ENCODE measurements at regions not wholly inside any gene's neighbourhood (a gene's known extent, or its start where the extent isn't known, plus 50 kb on each side); places are given as distances from the start of the nearest gene placed in this dataset.

DNA sequence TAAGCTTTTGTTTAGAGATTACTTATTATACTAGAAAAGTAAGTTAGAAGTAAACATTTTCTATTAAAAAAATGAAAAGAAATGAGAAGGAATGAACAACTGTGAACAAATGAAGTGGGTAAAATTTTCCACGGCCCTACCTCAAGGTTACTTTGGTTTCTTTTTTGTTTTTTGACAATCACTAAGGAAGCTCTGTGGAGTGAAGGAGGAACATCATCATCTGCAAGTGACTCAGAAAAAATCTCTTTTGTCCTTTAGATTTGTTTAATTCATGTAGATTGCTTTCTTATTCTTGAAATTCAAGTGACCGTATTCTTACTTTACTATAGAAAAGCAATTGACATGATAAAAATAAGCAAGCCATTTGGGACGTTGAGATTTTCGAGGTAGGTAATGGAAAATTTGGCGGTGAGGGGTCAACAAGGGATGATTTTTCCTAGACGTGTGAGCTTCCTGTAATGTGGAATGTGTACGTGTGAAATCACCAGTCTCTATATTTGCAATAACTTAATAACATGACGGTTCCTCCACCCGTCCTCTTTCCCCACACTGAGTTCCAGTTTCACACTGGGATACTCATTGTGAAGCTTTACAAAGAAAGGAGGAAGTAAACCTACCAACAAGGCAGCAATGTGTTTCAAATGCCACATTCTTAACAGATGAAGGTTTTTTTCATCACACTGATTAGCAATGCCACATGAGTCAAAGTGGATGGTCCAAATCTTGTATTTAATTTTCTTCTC lies 62.3 kb upstream of the EGLN3 start:
- DNase-seq (ENCODE audit: low read depth), result no peak

DNA sequence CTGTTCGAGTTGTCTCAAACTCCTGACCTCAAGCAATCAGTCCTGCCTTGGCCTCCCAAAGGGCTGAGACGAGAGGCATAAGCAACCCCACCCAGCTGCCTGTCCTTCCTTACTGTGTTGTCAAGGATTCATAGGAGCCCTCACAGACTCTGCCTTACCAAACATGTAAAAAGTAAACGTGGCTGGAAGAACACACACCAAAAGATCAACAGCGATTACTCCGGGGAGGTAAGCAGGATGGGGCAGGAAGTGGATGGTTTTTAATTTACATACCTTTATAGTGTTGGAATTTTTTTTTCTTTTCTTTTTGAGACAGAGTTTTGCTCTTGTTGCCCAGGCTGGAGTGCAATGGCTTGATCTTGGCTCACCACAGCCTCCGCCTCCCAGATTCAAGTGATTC lies 61.5 kb upstream of the EGLN3 start:
- no peak for DNase-seq (ENCODE audit: low read depth)

DNA sequence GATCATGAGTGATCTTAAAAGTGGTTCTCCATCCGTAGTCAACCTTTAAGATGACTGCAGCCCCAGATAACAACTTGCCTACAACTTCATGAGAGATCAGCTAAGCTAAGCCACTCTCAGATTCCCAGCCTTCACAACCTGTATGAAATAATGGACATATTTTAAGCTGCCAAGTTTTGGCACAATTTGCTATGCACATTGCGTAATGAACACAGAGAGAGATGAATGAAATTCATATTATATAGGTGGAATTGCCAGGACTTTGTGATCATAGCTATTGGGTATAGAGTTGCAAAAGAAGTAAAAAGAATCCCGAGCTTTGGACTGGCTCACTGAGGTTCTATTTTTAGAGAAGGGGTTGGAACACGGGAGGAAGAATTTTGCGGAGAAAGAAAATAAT lies 59.1 kb upstream of the EGLN3 start:
- no peak for DNase-seq (ENCODE audit: low read depth)

DNA sequence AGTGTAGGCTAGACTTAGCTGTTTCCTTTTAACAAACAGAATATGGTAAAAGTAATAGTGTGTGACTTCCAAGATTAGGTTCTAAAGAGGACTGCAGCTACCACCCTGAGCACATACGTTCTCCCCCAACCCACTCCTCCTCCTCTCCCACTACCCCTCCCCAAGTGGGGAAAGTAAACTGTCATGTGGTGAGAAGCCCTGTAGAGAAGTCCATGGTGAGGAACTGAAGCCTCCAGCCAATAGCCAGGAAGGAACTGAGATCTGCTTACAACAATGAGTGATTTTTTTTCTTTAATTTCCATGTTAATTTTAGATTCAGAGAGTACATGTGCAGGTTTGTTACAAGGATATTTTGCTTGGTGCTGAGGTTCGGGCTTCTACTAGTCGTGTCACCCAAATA lies 57.0 kb upstream of the EGLN3 start:
- DNase-seq (ENCODE audit: low read depth), result no peak

DNA sequence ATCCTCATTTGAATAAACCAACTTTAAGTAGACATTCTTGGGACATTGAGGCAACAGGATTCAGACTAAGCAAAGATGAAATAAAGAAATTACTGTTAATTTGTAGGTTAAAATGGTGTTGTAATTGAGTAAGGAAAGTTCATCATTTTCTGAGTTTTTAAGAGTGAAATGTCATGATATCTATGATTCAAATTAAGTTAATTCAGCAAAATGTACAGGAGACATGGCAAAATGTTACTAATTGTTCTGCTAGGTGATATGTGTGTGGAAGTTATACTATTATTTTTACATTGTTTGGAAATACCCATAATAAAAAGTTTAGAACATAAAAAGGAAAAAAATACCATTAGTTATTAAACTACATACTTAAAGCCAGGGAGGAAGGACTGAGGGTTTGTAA lies 55.0 kb upstream of the EGLN3 start:
- DNase-seq (ENCODE audit: low read depth), result no peak

DNA sequence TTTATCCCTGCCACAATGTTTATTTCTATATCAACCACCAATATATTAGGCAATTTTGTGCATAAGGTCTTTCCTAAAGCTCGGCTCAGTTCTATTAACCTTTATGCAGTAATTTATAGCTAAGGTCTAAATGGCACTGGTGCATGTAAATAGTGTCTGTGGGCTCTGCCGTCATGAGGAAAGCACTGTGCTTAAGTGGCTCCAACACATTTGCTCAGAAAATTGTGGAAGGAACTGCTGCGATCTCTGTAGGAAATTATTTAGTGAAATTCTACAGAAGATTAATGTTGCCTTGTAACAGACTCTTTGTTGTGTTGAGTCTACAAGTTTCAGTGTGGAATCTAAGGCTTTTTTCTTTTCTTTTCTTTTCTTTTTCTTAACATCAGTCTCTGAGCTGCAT lies 54.0 kb upstream of the EGLN3 start:
- no peak for DNase-seq (ENCODE audit: low read depth)

DNA sequence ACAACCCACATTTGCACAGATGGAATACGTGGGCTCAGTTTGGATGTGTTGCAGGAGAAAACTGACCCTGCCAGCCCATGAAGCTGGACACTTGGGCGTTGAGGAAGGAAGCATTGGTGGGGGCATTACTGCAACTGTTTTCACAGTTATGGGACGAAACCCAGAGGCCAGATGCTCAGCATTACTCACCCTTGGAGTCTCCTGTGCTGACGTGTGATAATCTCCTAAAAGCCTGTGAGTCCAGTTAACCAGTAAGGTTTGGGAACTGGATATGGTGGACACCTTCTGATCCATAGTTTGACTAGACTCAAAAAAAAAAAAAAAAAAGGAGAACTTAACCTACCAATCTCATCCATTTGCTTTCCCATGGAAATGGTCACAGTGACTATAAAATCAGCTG lies 52.8 kb upstream of the EGLN3 start:
- no peak for DNase-seq (ENCODE audit: low read depth)

DNA sequence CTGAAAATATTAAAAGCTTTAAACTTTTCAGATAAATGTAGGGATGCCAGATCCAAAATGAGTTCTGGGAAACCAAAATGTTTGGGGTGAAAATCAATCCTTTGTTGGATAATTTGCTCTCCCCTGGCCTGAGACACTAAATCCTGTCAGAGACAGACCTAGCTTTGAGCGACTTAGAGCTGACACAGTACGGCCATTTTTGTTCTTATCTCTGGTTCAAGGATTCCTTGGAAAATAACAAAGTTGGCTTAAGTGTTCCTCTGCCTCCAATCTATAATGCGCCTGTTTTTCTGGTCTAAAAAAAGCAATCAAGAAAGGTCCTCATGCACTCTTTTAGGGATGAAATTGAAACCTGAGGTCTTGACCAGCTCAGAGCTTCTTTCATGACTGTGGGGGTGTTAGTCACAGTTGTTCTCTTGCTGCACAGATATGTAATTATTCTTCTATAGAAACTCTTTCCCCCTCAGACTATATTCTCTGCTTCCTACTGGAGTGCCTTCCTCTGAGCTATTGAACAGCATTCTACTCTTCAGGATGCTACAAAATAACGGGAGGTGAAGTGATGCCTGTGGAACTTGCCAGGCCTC lies 52.3 kb upstream of the EGLN3 start:
- DNase-seq (ENCODE audit: low read depth), result no peak
